HEK293T (cell line): ENCODE measurements at regions not wholly inside any gene's neighbourhood (a gene's known extent, or its start where the extent isn't known, plus 50 kb on each side); places are given as distances from the start of the nearest gene placed in this dataset.

Source experiments
- CTCF ChIA-PET: fragments of 350-600 bp; formaldehyde crosslinking; extraction: SDS; loops from one replicate; lab custom pipeline; 2021; ENCODE audit warnings: antibody characterized with exemption, inconsistent platforms; lab: Yijun Ruan, JAX
- POLR2A ChIA-PET: fragments of 350-600 bp; formaldehyde crosslinking; extraction: SDS; loops from one replicate; lab custom pipeline; 2020; ENCODE audit warnings: antibody characterized with exemption, inconsistent platforms; lab: Yijun Ruan, JAX
- DNase-seq: peaks from one replicate; pipeline ENCODE4 v3.0.0; 2012; ENCODE audit warnings: mixed read lengths; ENCODE audit errors: extremely low spot score
- ARNT ChIP-seq: fragments of 450-650 bp; IDR thresholded peaks from 2 replicates; pipeline ENCODE4 v1.6.1; 2017; ENCODE audit warnings: mild to moderate bottlenecking
- BHLHE40 ChIP-seq: fragments of 450-650 bp; IDR thresholded peaks from 2 replicates; pipeline ENCODE4 v1.6.1; 2016; ENCODE audit warnings: mild to moderate bottlenecking, moderate library complexity, borderline replicate concordance
- CTBP1 ChIP-seq: fragments of 450-650 bp; IDR thresholded peaks from 2 replicates; pipeline ENCODE4 v1.6.1; 2016; ENCODE audit warnings: borderline replicate concordance
- ELF4 ChIP-seq: fragments of 450-650 bp; IDR thresholded peaks from 2 replicates; pipeline ENCODE4 v1.6.1; 2017; ENCODE audit warnings: antibody characterized with exemption
- FOXA1 ChIP-seq: fragments of 450-650 bp; IDR thresholded peaks from 2 replicates; pipeline ENCODE4 v1.6.1; 2016; ENCODE audit warnings: mild to moderate bottlenecking
- FOXK2 ChIP-seq: fragments of 450-650 bp; IDR thresholded peaks from 2 replicates; pipeline ENCODE4 v1.6.1; 2016; ENCODE audit warnings: mild to moderate bottlenecking
- FOXM1 ChIP-seq: fragments of 450-650 bp; IDR thresholded peaks from 2 replicates; pipeline ENCODE4 v1.6.1; 2017; ENCODE audit warnings: mild to moderate bottlenecking, borderline replicate concordance
- HDGF ChIP-seq: fragments of 450-650 bp; IDR thresholded peaks from 2 replicates; pipeline ENCODE4 v1.6.1; 2017; ENCODE audit warnings: antibody characterized with exemption, borderline replicate concordance
- L3MBTL2 ChIP-seq: fragments of 450-650 bp; conservative IDR thresholded peaks from 2 replicates; pipeline ENCODE4 v1.6.1; 2016; ENCODE audit warnings: mild to moderate bottlenecking
- LEF1 ChIP-seq: fragments of 450-650 bp; IDR thresholded peaks from 2 replicates; pipeline ENCODE4 v1.6.1; 2017; ENCODE audit warnings: mild to moderate bottlenecking, borderline replicate concordance
- NFRKB ChIP-seq: fragments of 450-650 bp; IDR thresholded peaks from 2 replicates; pipeline ENCODE4 v1.6.1; 2016; ENCODE audit warnings: mild to moderate bottlenecking, moderate library complexity
- SP1 ChIP-seq: fragments of 450-650 bp; IDR thresholded peaks from 2 replicates; pipeline ENCODE4 v1.6.1; 2017
- SUZ12 ChIP-seq: fragments of 450-650 bp; IDR thresholded peaks from 2 replicates; pipeline ENCODE4 v1.6.1; 2016; ENCODE audit warnings: mild to moderate bottlenecking
- TARDBP ChIP-seq: fragments of 450-650 bp; IDR thresholded peaks from 2 replicates; pipeline ENCODE4 v1.6.1; 2016
- ZNF384 ChIP-seq: fragments of 450-650 bp; IDR thresholded peaks from 2 replicates; pipeline ENCODE4 v1.6.1; 2016
- TF ChIP-seq, protein P1 (sequence below): fragments of 450-650 bp; IDR thresholded peaks from 2 replicates; pipeline ENCODE4 v1.6.1; 2016

DNA sequence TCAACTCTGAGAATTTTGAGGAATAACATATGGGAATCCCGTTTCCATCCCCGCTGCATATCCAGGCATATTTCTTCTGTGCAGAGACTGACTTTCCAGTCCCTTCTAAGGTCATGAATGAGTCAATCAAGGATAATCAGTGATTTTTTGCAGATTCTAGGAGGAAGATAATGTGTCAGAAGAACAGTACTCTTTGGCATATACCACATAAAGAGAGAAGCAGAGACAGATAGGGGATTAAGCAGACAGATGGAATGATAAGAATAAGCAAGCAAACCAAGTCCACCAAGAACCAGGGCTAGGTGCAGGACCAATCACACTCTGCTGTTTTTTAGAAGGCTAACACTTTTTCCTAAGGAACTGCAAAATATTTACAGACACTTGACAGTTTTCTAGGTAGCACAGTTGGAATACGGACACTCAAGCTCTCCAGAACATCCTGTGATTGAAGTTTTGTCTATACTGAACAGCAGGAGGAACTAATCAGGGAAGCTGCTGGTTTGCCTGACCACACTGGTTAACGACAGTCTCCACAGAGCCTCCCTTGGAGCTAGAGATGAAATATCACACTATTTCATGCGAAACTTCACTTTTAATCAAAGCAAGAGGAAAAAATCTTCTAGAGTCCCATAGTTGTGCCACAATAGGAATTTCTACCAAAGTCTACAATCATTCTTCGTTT is 450.0 kb upstream of the KCNMB2 start:
- no peak for TF ChIP-seq LEF1
- TF ChIP-seq, protein P1, sequence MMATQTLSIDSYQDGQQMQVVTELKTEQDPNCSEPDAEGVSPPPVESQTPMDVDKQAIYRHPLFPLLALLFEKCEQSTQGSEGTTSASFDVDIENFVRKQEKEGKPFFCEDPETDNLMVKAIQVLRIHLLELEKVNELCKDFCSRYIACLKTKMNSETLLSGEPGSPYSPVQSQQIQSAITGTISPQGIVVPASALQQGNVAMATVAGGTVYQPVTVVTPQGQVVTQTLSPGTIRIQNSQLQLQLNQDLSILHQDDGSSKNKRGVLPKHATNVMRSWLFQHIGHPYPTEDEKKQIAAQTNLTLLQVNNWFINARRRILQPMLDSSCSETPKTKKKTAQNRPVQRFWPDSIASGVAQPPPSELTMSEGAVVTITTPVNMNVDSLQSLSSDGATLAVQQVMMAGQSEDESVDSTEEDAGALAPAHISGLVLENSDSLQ: no peak
- TF ChIP-seq L3MBTL2: no peak
- TF ChIP-seq TARDBP: no peak
- TF ChIP-seq SP1: no peak
- TF ChIP-seq HDGF: no peak
- no peak for TF ChIP-seq FOXM1
- no peak for TF ChIP-seq CTBP1
- TF ChIP-seq FOXA1: no peak
- no peak for TF ChIP-seq BHLHE40
- TF ChIP-seq NFRKB: no peak
- TF ChIP-seq ARNT: no peak
- TF ChIP-seq FOXK2: no peak
- TF ChIP-seq ELF4: no peak
- no peak for TF ChIP-seq SUZ12
- TF ChIP-seq ZNF384: no peak
- no peak for DNase-seq
- ChIA-PET POLR2A (no interaction called here), CTCF (no interaction called here)

DNA sequence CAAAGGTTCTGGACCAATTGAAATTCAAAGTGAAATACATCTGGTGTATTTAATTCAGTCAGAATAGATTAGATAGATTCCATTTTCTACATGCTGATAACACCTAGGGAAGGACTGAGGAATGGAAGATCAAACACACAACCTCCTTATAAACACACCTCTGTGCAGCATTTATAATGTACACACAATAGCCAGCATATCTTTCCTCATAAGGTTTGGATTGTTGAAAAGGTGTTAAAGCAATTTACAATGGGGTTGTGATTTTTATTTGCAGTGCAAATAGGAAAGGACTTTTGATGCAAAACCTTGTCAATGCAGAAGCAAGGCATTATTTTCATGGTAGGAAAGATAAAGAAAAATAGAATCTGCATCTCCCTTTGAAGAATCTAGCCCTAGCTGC is 448.9 kb upstream of the KCNMB2 start:
- no peak for DNase-seq
- ChIA-PET POLR2A (no interaction called here), CTCF (no interaction called here)
- TF ChIP-seq FOXM1 (no peak), BHLHE40 (no peak), SUZ12 (no peak), ARNT (no peak), CTBP1 (no peak), LEF1 (no peak), NFRKB (no peak), L3MBTL2 (no peak), FOXA1 (no peak), ELF4 (no peak), FOXK2 (no peak)
- TF ChIP-seq, protein P1: no peak

DNA sequence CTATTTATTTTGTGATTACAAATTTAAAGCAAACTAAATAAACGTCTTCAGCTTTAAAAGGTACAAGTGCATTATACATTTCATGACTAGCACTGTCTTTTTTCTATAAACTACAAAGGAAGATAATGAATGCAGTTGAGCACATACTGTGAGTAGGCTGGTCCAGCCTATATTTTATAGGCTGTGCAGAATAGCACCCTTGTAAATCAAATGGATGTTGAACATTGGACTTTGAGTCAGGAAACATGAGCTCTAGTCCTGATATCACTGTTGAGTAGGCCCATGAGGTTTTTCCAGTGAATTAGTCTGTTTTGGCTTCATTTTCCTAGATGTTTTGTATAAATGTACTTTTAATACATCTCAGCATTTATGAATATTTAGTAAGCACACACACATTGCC is 447.3 kb upstream of the KCNMB2 start:
- DNase-seq: peak; percentile 15
- POLR2A ChIA-PET: no interaction called here
- CTCF ChIA-PET: no interaction called here
- TF ChIP-seq SP1: no peak
- no peak for TF ChIP-seq FOXA1
- peak; percentile 55; the same call in 1 of the 2 replicates for TF ChIP-seq CTBP1
- no peak for TF ChIP-seq ZNF384
- TF ChIP-seq FOXM1: no peak
- no peak for TF ChIP-seq BHLHE40
- TF ChIP-seq HDGF: no peak
- TF ChIP-seq ARNT: no peak
- no peak for TF ChIP-seq ELF4
- no peak for TF ChIP-seq TARDBP
- no peak for TF ChIP-seq NFRKB
- no peak for TF ChIP-seq SUZ12
- no peak for TF ChIP-seq L3MBTL2
- TF ChIP-seq, protein P1: peak; percentile 83
- TF ChIP-seq LEF1: no peak
- no peak for TF ChIP-seq FOXK2

DNA sequence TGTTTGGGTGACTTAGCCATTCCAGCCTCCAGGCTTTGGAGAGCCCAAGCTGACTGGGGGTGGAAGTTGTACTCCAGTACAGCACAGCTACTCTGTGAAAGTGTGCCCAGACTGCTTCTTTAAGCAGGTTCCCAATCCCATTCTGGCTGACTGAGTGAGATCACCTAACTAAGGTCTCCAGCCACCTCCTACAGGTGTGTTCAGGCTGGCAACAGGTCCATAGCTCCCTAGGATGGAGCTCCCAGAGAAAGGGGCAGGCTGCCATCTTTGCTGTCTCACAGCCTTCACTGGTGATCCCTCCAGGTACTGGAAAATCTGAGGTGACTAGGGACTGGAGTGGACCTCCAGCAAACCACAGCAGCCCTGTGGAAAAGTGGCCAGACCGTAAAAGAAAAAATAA is 445.3 kb upstream of the KCNMB2 start:
- POLR2A ChIA-PET: no interaction called here
- no peak for TF ChIP-seq FOXK2
- TF ChIP-seq L3MBTL2: no peak
- no peak for TF ChIP-seq LEF1
- TF ChIP-seq CTBP1: no peak
- DNase-seq: no peak
- CTCF ChIA-PET: no interaction called here

DNA sequence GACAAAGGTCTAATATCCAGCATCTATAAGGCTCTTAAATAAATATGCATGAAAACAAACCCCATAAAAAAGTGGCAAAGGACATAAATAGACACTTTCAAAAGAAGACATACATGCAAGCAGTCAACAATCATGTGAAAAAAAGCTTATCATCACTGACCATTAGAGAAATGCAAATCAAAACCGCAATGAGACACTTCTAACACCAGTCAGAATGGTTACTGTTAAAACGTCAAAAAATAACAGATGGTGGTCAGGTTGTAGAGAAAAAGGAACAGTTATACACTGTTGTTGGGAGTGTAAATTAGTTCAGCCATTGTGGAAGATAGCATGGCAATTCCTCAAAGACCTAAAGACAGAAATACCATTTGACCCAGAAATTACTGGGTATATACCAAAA is 440.7 kb upstream of the KCNMB2 start:
- CTCF ChIA-PET: no interaction called here
- DNase-seq: no peak
- no peak for TF ChIP-seq BHLHE40
- POLR2A ChIA-PET: no interaction called here

DNA sequence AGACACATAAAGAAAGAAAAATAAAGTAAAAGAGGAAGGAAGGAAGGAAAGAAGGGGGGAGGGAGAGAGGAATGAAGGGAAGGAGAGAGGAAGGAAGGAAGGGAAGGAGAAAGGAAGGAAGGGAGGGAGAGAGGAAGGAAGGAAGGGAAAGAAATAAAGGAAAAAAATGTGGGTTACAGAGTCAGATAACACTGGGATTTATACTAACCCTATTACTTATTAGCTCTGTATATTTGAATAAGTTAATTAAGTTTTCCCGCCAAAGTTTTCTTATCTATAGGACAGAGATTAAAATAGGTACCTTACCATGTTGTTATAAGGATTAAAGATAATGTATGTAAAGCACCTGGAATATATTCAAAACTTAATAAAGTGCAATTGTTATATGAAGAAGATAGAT is 439.3 kb upstream of the KCNMB2 start:
- POLR2A ChIA-PET: no interaction called here
- CTCF ChIA-PET: no interaction called here
- TF ChIP-seq FOXA1: no peak
- no peak for TF ChIP-seq ELF4
- TF ChIP-seq NFRKB: no peak
- no peak for TF ChIP-seq TARDBP
- TF ChIP-seq L3MBTL2: no peak

DNA sequence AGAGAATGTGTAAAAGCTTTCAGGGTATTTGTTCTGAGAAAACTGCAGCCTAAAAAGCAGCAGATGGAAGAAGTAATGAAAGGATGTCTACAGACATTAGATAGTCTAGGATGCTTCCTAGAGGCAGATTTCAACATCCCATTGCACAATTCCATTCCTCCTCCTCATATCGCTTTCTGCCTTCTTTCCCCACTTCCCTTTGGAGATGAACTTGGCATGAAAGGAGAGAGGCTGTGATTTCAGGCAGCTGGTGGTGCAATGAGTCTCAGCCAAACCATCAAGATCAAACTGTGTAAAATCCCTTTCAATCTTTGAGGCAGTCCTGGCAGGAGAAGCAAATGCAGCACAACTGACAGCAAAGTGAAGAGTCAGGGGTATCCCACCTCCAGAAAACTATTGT is 438.7 kb upstream of the KCNMB2 start:
- ChIA-PET POLR2A (no interaction called here), CTCF (no interaction called here)
- TF ChIP-seq NFRKB (no peak), ZNF384 (no peak), ARNT (no peak), TARDBP (no peak), L3MBTL2 (no peak), HDGF (no peak), LEF1 (no peak), SUZ12 (no peak), FOXK2 (no peak)
- TF ChIP-seq, protein P1: no peak
- no peak for DNase-seq

More for the DNA sequence above, 439.3 kb upstream of the KCNMB2 start:
- no peak for DNase-seq
